GM21423 (cell line): ENCODE measurements at regions not wholly inside any gene's neighbourhood (a gene's known extent, or its start where the extent isn't known, plus 50 kb on each side); places are given as distances from the start of the nearest gene placed in this dataset.
"Not testable (repeated sequence)": the region's sequence is repeated elsewhere in the genome, so short reads cannot be mapped to it uniquely, and the experiment has no call there.

ENCODE experiments used
- ATAC-seq: cut with Tn5 transposase; IDR thresholded peaks from one replicate; pipeline ENCODE4 v1.9.1; 2021; ENCODE audit warnings: mild to moderate bottlenecking, moderate library complexity; ENCODE audit not compliant: unreplicated experiment

DNA sequence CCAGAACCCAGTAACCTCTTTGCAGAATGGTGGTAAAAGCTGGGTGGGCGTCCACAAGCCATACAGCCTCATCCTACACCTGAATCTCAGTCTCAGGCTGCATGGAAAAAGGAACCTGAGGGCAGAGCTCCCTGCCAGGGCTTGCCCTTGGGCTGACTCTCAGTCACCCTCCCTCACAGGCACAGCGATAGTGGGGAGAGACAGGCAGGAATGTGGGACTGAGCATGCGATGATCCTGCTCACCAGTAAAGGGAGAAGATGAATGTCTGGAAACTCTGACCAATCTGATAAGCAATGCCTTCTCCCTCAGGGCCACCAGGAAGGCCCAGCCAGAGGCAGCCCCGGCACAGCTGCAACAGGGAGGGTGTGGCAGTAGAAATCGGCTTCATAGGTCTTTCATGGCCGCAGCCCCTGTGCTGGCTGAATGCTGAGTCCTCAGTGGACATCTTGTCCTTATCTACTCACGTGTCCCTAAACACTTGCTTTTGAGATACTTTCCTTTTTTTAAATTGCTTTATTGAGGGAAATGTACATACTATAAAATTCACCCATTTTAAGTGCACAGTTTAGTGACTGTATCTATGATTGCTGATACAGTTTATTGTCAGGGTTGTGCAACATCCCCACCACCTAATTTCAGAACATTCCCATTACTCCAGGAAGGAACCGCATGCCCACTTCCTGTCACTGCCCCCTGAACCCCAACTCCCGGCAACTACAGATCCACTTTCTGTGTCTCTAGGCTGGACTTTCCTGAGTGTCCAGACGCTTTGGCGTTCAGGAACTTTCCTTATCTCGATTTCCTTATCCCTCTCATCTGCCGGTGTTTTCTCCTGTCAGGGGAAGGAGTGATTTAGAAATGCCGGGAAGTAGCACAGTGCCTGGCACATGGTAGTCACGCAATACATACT lies 258.1 kb downstream of the PCNX1 start:
- ATAC-seq, result no peak

DNA sequence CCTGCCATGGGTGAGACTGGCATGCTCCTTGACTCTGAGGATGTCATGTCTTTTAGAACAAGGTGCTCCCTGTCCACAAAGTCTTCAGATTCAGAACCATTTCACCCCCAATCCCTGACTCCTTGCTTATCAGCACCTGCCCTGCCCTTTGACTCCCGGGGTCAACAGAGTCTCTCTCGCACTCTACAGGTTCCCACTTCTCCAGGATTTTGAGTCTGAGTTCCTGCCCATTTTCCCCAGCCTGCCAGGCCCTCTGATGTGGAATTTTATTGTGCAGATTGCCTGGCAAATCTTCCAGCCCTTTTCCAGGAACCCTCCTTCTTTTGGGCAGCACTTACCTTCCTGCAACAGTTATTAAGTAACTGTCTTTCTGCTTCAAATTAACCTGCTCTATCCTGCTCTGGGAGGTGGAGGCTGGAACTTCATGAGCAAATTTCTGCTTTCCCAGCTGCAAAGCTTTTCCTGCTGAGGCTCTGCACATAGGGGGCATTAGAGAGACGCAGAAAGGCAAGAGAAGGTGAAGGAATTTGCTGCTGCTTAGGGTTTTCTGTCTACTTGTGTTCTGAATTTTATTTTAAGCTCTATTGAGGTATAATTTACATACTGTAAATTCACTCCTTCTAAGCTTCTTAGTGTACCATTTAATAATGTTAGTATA lies 259.1 kb downstream of the PCNX1 start:
- no peak for ATAC-seq

DNA sequence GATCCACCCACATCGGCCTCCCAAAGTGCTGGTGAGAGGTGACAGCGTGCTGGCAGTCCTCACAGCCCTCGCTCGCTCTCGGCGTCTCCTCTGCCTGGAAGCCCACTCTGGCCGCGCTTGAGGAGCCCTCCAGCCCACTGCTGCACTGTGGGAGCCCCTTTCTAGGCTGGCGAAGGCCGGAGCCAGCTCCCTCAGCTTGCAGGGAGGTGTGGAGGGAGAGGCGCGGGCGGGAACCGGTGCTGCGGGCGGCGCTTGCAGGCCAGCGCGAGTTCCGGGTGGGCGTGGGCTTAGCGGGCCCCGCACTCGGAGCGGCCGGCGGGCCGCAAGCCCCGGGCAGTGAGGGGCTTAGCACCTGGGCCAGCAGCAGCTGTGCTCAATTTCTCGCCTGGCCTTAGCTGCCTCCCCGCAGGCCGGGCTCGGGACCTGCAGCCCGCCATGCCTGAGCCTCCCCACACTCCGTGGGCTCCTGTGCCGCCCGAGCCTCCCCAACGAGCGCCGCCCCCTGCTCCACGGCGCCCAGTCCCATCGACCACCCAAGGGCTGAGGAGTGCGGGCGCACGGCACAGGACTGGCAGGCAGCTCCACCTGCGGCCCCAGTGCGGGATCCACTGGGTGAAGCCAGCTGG lies 260.2 kb downstream of the PCNX1 start:
- not testable (repeated sequence) for ATAC-seq

DNA sequence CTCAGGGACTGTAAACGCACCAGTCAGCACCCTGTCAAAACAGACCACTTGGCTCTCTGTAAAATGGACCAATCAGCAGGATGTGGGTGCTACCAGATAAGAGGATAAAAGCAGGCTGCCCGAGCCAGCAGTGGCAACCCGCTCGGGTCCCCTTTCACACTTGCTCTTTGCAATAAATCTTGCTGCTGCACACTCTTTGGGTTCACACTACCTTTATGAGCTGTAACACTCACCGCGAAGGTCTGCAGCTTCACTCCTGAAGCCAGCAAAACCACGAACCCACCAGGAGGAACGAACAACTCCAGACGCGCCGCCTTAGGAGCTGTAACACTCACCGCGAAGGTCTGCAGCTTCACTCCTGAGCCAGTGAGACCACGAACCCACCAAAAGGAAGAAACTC lies 260.9 kb downstream of the PCNX1 start:
- ATAC-seq, result not testable (repeated sequence)

DNA sequence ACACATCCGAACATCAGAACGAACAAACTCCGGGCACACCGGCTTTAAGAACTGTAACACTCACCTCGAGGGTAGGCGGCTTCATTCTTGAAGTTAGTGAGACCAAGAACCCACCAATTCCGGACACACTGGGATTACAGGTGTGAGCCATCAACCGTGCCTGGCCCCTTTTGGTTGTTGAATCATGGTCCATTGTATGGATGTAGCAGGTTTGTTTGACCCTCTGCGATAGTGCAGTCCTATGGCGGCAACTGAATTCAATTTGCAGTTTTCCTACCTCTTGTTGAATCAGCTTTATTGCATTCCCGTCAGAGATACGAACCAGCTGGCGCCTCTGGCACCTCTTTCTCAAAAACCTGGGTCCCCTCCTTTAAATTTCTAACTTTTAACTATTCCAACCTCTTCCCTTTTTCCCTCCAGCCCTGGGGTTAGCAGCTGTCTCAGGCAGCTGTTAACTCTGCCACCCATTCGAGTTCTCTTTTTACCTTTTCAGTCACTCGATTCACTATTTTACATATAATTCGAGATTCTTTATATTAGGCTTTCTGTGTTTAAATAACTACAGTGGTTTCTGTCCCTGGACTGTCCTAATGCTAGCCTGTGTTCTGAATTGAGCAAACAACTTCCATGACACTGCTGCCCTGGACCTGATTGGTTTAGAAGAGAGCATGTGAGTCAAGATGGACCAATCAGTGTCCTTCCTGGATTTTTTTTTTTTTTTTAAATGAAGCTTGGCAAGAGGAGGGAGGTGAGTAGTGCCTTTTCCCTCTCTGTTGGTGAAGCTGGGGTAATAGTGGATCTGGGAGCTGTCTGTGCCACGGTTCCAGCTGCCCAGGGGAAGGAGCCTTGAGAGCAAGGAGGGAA lies 261.5 kb downstream of the PCNX1 start:
- no peak for ATAC-seq

DNA sequence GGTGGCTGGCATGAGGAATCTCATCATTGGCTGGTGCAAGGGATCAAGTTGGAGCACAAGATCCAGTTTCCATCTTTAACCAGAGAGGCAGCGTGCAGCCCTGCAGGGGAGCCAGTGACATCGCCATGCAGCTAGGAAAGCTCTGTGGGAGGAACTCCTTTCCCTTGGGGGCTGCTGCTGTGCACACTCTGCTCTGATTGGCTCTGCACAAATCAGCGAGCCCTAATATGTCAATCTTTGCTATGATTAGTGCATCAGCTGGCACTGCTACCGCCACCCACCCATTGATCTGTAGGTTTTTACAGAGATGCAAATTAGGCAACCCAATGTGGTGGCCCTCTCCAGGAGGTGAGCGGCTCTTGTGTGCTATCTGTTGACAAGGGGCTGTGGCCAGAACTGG lies 262.6 kb downstream of the PCNX1 start:
- no peak for ATAC-seq

DNA sequence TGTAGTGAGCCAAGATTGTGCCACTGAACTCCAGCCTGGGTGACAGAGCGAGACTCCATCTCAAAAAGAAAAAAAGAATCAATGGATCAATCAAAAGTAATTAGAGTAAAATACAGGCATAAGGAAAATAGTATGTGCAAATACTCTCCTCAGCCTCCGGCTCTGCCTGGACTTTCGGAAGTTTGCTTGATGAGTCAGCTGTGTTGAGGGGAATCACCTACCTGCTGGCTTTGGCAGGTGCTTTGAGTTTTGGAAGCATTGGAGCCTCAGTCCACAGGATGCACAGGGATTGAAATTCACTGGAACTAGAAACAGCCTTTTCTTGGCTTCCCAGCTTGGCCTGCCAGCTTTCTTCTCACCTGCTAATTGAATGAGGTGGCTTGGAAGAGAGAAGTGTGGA lies 268.2 kb downstream of the PCNX1 start:
- ATAC-seq, result no peak

DNA sequence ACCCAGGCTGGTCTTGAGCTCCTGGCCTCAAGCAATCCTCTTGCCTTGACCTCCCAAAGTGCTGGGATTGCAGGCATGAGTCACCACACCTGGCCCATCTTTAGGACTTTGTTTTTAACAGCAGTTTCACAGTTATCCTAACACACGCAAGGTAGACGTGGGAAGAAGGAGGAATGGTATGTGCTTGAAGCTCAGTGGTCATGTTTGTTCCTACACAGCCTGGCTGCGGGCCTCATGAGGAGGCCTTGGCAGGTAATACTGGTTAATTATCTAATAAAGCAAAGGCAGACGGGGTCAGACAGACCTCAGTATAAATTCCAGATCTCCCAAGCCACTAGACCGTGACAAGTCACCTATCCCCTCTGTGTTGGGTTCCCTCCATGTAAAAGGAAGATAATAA lies 271.8 kb downstream of the PCNX1 start:
- ATAC-seq, result no peak

DNA sequence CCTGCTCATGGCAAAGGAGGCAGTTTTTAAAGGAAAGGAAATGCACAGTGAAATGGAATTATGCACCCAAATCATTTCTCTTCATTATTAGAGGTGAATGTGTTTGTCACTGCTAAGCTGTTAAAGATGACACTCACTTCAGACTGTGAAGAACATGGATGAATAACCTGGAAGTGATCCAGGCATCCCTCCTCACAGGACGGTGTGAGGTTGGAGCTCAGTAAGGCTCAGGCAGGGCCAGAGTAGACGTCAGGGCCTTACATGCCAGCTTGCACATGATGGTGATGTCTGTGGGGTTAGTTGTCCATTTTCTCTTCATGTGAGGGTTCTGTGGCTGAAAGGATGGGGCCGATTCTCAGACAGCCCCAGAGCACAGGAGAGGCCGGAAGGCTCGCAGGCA lies 273.1 kb downstream of the PCNX1 start:
- ATAC-seq, result no peak

DNA sequence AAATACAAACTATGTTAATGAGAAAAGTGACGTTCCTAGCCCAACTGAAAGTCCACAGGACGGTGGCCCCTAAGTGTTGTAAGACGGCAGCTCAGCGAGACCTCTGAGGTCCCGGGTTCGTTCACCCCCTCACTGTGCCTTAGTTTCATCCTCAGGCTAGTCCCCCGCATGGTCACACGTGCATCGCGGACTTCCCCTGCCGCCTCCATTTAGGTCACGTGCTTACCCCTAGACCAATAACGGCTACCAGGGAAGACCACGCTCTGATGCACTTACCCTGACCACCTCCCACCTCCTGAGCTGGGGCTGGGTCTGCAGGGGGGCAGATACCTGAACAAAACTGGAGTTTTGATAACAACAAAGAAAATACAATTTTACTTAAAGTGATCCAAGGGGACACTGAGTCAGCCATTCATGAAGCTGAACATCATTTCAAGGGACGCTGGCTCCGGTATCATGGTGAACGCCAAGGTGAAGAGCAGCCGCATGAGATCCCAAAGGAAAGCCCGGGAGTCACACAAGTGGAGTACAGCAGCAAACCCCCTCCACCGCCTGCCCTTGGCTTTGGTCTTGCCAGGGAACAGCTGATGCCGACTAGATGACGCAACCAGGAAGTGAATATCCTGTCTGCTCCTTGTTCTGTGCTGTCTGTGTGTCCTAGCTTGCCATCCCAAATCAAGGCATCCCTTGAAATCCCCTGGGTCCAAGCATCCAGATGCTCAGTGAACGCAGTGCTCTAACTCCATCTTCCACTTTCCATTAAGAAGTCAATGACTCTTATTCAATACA lies 274.1 kb downstream of the PCNX1 start:
- ATAC-seq, result no peak

DNA sequence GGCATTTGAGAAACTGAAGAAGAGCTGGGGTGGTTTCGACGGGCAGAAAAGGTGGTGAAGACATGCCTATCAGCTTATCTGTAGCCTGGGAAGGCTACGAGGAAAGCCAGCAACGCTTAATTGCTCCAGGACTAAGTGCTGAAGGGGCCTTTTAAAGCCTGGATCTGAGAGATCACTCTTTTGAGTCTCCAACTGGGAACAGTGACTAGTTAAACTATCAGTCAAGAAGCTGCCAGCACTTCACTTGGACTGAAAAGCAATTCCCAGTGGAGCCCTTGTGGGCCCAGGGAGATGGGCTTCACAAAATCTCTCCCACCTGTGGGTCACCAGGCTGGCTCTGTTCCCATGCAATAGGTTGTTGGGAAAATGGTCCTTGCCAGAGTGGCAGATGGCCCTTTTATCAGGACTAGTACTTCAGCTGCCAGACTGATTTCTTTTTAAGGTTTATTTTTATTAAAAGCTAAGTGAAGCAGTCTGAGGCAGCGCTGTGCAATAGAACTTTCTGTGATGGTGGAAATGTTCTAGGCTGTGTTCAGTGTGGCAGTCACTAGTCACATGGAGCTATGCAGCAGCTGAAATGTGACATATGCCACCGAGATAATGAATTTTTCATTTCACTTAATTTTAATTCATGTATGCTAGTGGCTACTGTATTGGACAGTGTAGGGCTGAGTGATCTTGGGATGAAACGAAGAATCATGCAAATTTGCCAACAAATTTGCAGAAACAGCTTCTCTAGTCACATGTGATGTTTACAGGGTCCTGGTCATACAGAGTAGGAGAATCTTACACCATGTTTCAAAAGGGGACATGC lies 276.8 kb downstream of the PCNX1 start:
- no peak for ATAC-seq

DNA sequence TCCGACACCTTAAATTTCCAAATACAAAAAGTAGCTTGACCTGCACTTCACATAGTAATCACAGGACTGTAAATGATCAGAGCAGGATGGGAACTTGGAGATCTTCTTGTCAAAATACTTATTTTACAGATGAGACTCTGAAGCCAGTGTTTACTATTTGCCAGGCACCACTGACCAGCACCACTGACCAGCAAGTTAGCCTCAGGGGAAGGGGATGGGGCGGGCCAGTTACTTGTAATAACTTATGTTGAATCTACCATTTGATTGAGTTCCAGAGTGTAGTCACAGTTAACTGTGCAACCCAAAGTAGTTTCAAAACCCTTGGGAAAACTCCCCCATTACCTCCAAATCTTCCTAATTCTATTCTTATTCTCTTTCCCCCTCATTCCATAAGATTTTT lies 278.4 kb downstream of the PCNX1 start:
- no peak for ATAC-seq

DNA sequence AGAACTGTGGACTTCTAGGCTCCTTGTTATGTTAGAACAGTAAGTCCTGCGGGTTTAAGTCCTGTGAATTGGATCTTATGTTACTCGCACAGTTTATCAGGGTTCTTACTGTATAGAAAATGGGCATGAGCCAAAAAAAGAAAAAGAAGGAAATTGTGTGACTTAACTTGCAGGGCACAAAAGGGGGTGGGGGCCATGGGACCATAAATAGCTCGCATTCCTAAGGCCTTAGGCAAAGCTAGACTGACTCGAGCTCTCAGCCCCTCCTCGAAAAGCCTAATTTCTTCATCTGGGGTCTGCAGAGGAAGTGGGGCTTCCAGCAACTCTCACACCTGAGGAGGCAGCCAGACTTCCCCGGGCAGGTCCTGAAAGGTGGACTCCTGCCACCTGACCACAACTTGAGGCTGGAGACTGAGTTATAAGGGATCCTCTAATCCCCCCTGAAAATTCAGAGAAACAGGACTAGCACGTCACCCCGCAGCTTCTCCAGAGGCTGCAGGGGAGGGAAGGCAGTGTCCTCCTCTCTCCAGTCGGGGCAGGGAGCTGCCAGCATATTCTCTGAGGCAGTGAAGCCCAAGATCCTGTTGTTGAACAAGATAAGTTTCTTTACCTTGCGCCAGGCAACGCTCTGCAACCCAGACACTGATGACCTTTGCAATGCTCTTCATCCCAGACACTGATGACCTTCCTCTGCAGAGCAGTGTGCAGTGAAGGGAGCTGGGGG lies 280.5 kb downstream of the PCNX1 start:
- no peak for ATAC-seq

DNA sequence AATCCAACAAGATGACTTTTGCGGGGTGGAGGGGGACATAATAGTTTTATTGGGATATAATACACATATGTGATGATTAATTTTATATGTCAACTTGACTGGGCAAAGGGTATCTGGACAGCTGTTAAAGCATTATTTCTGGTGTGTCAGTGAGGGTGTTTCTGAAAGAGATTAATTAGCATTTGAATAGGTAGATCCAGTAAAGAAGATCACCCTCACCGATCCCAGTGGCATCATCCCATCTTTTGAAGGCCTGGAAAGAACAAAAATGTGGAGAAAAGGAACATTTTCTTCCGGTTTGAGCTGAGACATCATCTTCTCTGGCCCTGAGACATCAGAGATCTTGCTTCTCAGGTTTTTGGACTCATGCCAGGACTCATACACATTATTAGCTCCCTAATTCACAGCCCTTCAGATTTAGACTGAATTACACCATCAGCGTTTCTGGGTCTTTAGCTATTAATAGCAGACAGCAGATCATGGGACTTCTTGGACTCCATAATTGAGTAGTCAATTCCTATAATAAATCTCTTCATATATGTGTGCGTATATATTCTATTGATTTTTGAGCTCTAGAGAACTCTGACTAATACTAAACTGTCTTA lies 283.6 kb downstream of the PCNX1 start:
- no peak for ATAC-seq

DNA sequence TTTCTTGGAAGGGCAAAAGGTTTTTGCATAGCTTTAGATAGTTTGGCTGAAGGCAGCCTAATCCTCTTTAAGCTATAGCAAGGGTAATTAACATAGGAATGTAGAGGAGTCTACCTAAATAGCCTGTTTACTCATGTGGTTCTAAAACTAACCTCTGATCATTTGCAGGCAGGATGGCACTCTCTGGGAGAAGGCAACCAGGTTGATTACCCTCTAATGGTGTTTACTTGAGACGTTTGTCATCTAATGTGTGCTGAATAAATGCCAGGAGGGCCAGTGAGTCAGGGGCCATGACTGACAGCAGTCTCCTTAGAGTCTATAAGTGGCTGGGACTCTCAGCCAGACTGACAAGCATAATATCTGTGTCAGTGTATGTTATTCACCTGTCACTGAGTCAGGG lies 286.4 kb downstream of the PCNX1 start:
- no peak for ATAC-seq

DNA sequence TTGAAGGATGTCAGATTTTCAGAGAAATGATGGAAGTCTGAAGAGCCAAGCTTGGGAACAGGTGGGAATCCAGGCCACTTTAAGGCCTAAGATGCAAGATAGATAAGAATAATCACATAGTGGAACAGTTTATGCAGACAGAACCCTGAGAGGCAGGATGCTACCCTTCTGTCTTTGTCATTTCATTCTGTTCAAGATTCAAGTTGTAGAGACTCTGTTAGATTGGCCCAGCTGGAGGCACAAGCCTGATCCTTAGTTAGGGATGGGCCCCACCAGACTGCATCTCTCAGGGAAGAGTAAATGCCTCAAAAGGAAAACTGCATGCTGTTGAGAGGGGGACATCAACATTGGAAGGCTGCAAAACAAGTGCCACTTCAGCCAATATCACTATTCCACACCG lies 287.0 kb downstream of the PCNX1 start:
- ATAC-seq, result no peak

DNA sequence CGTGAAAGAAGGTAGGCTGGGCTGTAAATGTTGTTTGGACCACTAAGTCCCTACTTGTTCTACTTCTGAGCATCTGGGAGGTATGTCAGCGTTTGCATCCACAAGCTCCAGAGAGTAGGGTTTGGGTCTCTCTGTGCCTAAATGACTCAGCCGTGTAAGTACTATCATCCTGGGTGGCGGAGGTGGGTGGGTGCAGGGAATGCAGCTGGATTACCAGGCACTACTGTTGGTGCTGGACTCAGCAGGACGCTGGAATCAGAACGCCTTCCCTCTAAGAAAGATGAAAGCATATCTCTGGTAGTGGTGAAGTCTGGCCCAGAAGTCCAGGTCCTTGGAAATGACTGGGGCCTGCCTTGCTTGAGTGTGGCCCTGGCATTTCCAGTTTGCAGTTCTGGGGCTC lies 289.7 kb downstream of the PCNX1 start:
- ATAC-seq, result no peak

DNA sequence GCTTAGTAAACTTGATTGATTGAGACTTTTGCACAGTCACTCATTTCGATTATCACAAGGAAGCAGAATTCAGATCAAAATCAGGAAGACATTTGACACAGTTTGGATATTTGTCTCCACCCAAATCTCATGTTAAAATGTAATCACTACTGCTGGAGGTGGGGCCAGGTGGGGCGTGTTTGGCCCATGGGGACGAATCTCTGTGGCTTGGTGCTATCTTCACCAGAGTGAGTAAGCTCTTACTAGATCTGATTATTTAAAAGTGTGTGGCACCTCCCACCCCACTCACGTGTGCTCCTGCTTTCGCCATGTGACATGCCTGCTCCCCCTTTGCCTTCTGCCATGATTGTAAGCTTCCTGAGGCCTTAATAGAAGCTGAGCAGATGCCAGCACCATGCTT lies 291.4 kb downstream of the PCNX1 start:
- ATAC-seq, result no peak
